COLO829 (cell line): ENCODE measurements at regions not wholly inside any gene's neighbourhood (a gene's known extent, or its start where the extent isn't known, plus 50 kb on each side); places are given as distances from the start of the nearest gene placed in this dataset.
"Not testable (repeated sequence)": the region's sequence is repeated elsewhere in the genome, so short reads cannot be mapped to it uniquely, and the experiment has no call there.

ENCODE experiments used
- DNase-seq: peaks from one replicate; pipeline ENCODE4 v3.0.0; 2012; ENCODE audit warnings: low spot score

GRCh38 chr2:239649309-239649708 is 248.5 kb upstream of the HDAC4 start:
- no peak for DNase-seq

- DNase-seq, result no peak
These were observed 247.8 kb upstream of the HDAC4 start for GRCh38 chr2:239648607-239649006.

GRCh38 chr2:239647052-239647819 is 246.4 kb upstream of the HDAC4 start:
- no peak for DNase-seq

DNA sequence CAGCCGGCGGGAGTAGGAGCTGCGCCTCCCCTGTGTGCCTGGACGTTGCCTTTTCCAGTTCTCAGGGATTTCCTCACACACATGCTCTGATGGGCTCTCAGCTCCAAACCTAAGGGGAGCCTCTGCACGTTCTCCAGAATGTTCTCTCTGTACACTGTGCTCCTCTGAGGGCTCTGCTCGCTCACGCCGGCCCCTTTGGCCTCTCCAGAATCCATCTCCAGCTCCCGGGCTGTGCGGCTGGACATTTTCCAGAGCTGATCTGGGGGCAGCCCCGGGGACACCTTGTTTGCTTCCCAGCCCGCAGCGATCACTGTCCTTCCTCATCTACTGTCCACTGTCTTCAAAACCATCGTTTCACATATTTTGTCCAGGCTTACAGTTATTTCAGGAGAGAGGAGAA is 245.4 kb upstream of the HDAC4 start:
- no peak for DNase-seq

- DNase-seq, result not testable (repeated sequence)
These were observed 243.8 kb upstream of the HDAC4 start for GRCh38 chr2:239644594-239644993.

GRCh38 chr2:239644011-239644410 is 243.2 kb upstream of the HDAC4 start:
- DNase-seq, result peak; percentile 12

DNA sequence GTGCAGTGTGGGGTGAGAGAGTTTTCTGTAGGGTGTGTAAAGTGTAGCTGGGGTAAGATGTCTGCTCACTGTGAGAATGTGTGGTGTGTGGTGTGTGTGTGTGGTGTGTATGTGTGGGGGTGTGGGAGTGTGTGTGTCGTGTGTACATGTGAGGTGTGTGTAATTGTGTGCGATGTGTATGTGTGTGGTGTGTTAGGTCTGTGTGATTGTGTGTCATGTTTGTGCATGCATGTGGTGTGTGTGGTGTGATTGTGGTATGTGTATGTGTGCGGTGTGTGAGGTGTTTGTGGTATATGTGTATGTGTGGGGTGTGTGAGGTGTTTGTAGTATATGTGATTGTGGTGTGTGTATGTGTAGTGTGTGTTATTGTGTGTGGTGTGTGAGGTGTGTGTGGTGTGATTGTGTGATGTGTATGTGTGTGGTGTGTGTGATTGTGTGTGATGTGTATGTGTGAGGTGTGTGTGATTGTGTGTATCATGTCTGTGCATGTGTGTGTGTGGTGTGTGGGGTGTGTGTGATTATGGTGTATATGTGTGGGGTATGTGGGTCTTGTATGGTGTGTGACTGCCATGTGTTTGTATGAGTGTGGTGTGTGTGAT is 241.7 kb upstream of the HDAC4 start:
- no peak for DNase-seq

DNA sequence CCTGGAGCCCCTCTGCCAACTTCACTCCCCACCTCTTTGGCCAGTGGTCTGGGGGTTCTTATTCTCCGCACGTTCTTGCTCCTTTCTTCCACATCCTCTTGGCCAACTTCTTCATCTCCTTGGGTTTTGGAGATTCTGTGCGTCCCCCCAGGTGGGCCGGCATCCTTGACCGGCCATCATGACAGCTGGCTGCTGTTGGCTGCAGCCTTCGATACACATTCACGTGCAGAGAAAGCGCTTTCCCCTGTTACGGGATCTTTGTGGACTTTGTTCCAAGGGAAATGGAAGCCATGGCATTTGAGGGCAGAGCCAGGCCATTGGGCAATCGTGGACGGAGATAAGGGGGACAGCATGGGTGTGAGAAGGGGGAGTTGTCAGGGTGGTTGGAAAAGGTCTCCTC is 241.1 kb upstream of the HDAC4 start:
- DNase-seq, result not testable (repeated sequence)

- no peak for DNase-seq
These were observed 240.1 kb upstream of the HDAC4 start for GRCh38 chr2:239640676-239641578.

GRCh38 chr2:239640210-239640609 is 239.4 kb upstream of the HDAC4 start:
- DNase-seq, result no peak

GRCh38 chr2:239639421-239640185 is 238.8 kb upstream of the HDAC4 start:
- DNase-seq, result no peak

DNA sequence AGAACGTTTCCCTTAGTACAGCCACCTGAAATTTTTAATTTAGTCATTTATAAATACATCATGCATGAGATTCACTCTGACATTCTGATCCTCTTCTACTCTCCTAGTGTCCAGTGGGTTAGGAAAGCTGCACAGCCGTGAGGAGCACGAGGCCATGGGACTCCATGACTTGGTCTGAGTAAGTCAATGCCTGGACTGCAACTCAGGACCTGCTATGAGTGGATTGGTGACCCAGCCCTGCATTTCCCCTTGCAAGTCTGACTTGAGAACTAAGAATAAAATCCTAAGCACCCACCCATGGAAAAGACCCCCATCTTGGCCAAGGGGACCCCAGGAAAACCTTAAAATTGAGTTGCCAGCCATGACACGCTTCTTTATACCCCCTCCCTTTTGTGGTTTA is 237.6 kb upstream of the HDAC4 start:
- DNase-seq, result no peak

DNA sequence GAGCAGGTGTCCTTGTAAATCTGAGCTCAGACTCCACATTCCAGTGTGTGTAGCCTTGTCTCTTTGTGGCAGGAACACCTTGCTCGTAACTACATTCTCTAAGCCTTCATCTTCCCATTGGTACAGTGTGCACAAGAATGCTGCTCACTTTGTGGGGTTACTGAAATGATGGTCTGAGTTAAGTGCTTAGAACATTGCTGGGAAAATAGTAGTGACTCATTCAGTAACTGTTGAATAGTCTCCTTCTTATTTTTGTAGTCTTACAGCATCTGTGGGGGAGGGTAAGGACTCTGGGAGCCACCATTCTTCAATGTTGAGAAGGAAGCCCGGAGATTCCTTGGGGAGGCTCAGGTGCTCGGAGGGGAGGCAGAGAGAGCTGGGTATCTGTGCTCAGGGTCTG is 236.0 kb upstream of the HDAC4 start:
- no peak for DNase-seq

- DNase-seq, result no peak
These were observed 233.9 kb upstream of the HDAC4 start for GRCh38 chr2:239634769-239635168.

DNA sequence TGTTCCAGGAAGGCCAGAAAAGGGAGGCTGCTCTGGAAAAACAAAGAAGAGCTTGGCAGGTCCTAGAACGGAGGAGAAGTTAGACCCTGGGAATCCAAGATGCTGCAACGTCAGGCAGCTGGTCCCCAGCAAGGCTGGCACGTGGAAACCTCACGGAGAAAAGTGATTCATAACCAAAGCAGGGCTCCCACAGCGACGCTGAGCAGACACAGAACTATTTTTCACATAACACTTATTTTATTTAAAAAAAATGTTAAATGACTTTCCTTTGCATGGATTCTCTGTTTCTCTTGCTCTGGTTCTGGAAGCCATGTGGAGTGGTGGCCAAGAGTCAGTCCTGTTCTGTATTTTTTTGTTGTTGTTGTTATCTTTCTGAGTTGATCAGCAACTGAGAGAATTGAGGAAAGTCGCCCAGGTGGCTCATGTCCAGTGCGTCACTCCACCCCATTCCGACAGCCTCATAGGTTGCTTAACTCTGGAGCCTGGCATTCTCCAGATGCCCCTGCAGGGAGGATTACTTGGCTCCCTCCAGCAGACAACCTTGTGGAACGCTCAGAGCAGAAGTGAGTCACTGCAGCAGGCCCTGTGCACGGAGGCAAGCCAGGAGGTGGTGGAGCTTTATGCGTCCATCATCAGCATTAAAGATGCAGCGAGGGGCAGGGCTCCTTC is 229.9 kb upstream of the HDAC4 start:
- no peak for DNase-seq

DNA sequence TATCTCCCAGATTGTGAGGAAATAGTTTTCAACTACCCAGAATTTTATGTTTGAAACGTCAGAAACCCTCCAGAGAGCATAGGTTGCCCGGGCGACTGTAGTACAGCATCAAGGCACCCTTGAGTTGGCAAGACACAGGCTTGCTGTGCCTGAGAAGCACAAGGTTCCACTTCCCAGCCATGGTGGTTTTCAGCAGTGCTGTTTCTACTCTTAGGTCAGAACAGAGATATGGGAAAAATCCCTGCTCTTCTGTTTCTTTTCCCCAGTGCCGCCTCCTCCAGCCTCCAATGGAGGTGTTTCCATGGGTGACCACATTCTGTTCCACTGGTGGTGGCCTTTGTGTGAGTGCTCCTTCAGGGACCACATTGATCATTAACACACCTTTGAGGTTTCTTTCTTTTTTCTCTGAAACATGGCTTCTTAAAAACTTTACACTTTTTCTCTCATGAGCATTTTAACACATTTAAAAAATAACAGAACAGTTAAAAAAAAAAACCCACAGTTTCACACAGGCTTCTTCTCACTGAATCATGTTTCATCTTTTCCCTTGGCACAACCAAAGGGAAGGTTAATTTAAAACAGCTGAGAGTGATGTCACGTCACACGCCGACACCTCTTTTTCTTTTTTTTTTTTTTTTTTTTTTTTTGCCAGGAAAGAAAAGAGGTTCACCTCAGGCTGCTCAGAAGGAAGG is 229.3 kb upstream of the HDAC4 start:
- no peak for DNase-seq

- DNase-seq, result no peak
These were observed 226.3 kb upstream of the HDAC4 start for GRCh38 chr2:239626961-239627592.

GRCh38 chr2:239625971-239626734 is 225.3 kb upstream of the HDAC4 start:
- no peak for DNase-seq

GRCh38 chr2:239625156-239625845 is 224.5 kb upstream of the HDAC4 start:
- DNase-seq, result no peak
